ENCODE measurements at regions not wholly inside any gene's neighbourhood (a gene's known extent, or its start where the extent isn't known, plus 50 kb on each side); places are given as distances from the start of the nearest gene placed in this dataset.

DNA sequence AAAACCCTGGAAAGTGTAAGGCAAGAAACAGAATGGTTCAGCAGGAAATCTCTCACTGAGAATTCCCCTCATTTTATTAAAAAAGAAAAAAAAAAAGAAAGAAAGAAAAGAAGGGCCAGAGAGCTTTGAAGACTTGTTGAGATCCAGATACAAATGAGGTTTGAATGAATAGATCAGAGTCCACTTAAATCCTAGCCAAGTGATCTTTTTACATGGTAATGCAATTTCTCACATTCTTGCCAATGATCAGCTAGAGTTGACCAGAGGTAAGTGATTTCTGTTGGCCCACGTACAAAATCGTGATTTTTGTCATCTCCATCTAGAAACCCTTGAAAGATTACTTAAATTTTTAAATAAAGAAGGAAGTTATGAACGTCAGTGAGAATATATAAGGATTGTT, 261.5 kb upstream of the PCSK5 start:
- CTCF ChIA-PET = no interaction called here
- no peak overlapping the region for H3K4me3 ChIP-seq (ENCODE audit: low read depth, low read length)
- H3K27me3 ChIP-seq (ENCODE audit: control insufficient read depth, insufficient read depth, low read length) = no peaks in the 10 kb centered on the region
- DNase-seq (ENCODE audit: low read depth, low spot score) = no peak
- no peak overlapping the region for H3K27ac ChIP-seq (ENCODE audit: low read depth, low read length)
- POLR2A ChIA-PET = no interaction called here
- H3K9me3 ChIP-seq (ENCODE audit: control insufficient read depth, insufficient read depth, low read length) = peaks cover 22% of the 10 kb centered on the region
- TF ChIP-seq, protein P1, sequence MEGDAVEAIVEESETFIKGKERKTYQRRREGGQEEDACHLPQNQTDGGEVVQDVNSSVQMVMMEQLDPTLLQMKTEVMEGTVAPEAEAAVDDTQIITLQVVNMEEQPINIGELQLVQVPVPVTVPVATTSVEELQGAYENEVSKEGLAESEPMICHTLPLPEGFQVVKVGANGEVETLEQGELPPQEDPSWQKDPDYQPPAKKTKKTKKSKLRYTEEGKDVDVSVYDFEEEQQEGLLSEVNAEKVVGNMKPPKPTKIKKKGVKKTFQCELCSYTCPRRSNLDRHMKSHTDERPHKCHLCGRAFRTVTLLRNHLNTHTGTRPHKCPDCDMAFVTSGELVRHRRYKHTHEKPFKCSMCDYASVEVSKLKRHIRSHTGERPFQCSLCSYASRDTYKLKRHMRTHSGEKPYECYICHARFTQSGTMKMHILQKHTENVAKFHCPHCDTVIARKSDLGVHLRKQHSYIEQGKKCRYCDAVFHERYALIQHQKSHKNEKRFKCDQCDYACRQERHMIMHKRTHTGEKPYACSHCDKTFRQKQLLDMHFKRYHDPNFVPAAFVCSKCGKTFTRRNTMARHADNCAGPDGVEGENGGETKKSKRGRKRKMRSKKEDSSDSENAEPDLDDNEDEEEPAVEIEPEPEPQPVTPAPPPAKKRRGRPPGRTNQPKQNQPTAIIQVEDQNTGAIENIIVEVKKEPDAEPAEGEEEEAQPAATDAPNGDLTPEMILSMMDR (IDR thresholded peaks at IDR 0.05; ENCODE audit: low read depth, low read length) = no peak

DNA sequence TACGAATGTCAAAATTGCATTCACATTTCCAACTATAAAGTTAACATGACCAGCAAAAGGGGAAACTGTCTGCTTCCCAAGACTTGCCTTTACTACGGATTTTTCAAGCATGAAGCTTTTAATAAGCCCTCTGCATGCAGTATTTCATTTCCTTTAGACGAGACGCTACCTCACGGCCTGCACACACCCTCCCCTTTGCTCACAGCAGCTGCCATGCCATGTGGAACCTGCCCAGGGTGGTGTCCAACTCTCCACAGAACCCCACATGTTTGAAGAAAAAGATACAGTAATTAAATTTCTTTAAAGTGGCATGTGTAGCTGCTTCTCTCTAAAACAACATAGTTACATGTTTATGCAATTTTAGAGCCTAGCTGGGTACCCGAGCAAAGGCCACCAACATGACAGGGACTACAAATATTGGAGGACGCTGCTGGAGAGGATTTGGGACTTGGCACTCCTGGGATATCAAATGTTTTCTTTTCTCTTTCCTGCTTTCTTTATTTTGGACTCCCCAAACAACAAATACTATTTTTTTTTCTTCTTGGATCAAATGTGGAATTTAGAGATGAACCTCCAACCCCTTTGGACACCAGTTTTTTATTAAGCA, 256.9 kb upstream of the PCSK5 start:
- TF ChIP-seq, protein P1 (IDR thresholded peaks at IDR 0.05; ENCODE audit: low read depth, low read length) = no peak

DNA sequence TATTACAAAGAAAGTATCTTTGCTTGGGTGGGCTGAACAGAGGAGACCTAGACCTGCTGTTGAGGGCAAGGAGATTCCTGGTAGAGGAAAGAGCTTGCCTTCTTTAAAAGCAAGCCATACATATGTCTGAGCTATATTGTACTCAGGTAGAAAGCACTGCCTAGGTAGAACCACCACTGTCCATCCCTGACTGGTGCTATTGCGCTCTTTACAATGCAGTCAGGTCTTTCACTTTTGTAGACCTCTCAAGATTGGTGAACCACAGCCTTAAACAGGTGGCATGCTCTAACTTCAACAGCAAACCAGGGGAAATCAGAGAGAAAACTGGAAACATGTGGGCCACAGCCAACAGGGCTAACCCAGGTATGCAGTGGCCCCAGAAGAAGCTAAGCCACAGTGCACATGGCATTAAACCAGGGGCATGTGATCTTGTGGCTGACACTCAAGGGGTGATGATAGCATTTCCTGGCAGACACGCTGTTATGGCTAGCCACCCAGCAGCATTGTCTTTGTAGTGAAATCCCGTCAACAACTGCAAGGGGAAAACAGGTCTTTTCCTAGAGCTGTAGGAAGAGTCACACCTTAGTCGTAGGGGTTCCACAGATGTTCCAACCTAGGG, 253.9 kb upstream of the PCSK5 start:
- ChIA-PET CTCF (no interaction called here), POLR2A (no interaction called here)
- no peaks in the 10 kb centered on the region for H3K27me3 ChIP-seq (ENCODE audit: control insufficient read depth, insufficient read depth, low read length)
- no peak for DNase-seq (ENCODE audit: low read depth, low spot score)
- no peak overlapping the region for H3K4me3 ChIP-seq (ENCODE audit: low read depth, low read length)
- TF ChIP-seq, protein P1 (IDR thresholded peaks at IDR 0.05; ENCODE audit: low read depth, low read length) = no peak
- H3K9me3 ChIP-seq (ENCODE audit: control insufficient read depth, insufficient read depth, low read length) = no peaks in the 10 kb centered on the region; the same call in 1 of the 2 replicates
- no peak overlapping the region for H3K27ac ChIP-seq (ENCODE audit: low read depth, low read length)

More for the DNA sequence above, 256.9 kb upstream of the PCSK5 start:
- H3K27ac ChIP-seq (ENCODE audit: low read depth, low read length) = no peak overlapping the region
- DNase-seq (ENCODE audit: low read depth, low spot score) = no peak
- H3K9me3 ChIP-seq (ENCODE audit: control insufficient read depth, insufficient read depth, low read length) = no peaks in the 10 kb centered on the region; the same call in 1 of the 2 replicates
- H3K27me3 ChIP-seq (ENCODE audit: control insufficient read depth, insufficient read depth, low read length) = no peaks in the 10 kb centered on the region
- CTCF ChIA-PET = no interaction called here
- H3K4me3 ChIP-seq (ENCODE audit: low read depth, low read length) = no peak overlapping the region
- POLR2A ChIA-PET = no interaction called here

DNA sequence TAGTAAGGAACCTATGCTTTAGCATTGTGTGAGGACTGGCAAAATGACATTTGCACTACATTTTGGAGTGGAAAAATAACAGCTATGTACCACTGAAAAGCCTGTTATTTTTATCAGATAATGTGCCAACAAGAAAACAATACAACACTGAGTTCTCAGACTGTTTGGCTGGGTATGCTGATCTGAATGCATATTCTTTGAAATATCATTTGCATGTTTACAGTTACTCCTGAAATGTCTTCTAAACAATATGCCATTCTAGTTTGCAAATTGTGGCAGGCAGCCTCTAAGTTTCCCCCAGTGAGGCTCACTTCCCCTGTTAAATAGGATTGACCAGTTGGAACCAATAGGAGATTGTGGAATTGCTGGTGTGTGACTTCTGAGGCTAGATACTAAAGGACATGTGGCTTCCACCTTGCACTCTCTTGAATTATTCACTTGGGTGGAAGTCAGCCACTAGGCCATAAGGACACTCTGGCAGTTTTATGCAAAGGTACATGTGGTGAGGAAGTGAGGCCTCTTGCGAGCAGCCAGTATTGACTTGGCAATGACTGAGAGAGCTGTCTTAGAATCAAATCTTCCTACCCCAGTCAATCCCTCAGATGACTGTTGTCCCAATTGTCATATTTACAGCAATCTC, 250.4 kb upstream of the PCSK5 start:
- DNase-seq (ENCODE audit: low read depth, low spot score) = no peak
- TF ChIP-seq, protein P1 (IDR thresholded peaks at IDR 0.05; ENCODE audit: low read depth, low read length) = no peak
- Histone ChIP-seq H3K9me3 (ENCODE audit: control insufficient read depth, insufficient read depth, low read length) (peaks cover 6% of the 10 kb centered on the region), H3K27me3 (ENCODE audit: control insufficient read depth, insufficient read depth, low read length) (no peaks in the 10 kb centered on the region), H3K27ac (ENCODE audit: low read depth, low read length) (no peak overlapping the region), H3K4me3 (ENCODE audit: low read depth, low read length) (no peak overlapping the region)
- CTCF ChIA-PET = no interaction called here
- POLR2A ChIA-PET = no interaction called here

DNA sequence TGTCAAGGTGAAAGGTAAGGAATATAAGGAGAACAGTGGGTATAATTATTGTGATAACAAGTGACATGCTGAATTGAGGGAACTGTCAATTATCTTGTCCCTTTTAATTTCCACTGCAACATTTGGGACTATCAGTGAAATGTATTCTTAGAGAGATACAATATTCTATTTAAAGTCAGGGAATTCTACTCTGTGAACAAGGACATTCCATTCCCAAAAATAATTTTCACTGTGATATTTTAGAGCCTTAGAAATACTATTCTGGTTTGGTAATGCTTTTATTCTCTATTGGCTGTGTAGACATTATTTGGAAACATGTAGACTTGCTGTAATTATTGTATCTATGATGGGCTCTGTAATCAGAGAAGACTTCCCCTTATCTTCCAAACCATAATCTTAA, 248.0 kb upstream of the PCSK5 start:
- Histone ChIP-seq H3K9me3 (ENCODE audit: control insufficient read depth, insufficient read depth, low read length) (peaks cover 16% of the 10 kb centered on the region), H3K27me3 (ENCODE audit: control insufficient read depth, insufficient read depth, low read length) (no peaks in the 10 kb centered on the region), H3K4me3 (ENCODE audit: low read depth, low read length) (no peak overlapping the region), H3K27ac (ENCODE audit: low read depth, low read length) (no peak overlapping the region)
- TF ChIP-seq, protein P1 (IDR thresholded peaks at IDR 0.05; ENCODE audit: low read depth, low read length) = no peak
- DNase-seq (ENCODE audit: low read depth, low spot score) = no peak
- POLR2A ChIA-PET = no interaction called here
- CTCF ChIA-PET = no interaction called here

Measured in AG04450 (cell line).